GM18909 (cell line): ENCODE measurements at regions not wholly inside any gene's neighbourhood (a gene's known extent, or its start where the extent isn't known, plus 50 kb on each side); places are given as distances from the start of the nearest gene placed in this dataset.
A peak's percentile ranks its signal among the peaks of the same experiment; 100 is the strongest.
"Not testable (repeated sequence)": the region's sequence is repeated elsewhere in the genome, so short reads cannot be mapped to it uniquely, and the experiment has no call there.

Experiments
- ATAC-seq: cut with Tn5 transposase; IDR thresholded peaks from one replicate; pipeline ENCODE4 v1.9.1; 2021; ENCODE audit warnings: mild to moderate bottlenecking; ENCODE audit not compliant: unreplicated experiment, poor library complexity

DNA sequence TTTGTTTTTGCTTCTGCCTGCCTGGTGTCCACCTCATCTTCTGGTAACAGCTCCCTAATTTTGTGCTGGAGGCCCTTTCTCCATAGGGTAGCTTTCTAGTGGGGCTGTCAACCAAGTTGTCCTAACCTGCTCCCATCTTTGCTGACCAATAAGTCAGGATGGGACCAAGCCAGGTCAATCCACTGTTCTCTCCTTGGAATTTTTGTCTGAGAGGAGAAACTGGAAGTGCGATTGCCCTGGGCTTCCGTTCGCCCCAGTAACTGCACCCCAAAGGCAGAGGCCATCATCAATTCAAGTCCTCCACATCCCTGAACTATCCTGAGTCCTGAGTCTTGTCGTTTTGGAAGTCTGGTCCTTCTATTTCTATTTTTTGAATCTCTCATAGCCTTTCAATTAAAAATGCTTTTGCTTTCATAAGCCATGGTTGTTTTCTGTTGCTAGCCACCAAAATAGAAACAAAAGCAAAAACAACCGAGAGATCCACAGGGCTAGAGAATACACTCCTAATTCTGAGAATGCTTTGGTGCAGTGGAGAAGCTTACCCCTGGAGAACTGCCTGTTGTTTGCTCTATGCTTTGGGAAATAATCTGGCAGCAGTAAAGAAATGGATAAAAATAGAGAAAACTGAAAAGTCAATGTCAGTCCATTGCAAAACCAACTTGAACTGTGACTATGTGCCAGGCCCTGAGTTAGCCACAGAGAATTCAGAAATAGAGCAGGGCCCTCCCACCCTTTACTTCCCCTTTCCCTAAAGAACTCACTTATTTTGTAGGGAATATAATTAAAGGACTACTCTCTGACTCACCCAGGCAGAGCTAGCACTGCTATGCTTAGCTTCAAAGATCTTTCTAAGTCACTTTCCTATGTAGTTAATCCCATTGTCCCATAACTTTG lies 368.1 kb downstream of the CXCL12 start:
- ATAC-seq = no peak

DNA sequence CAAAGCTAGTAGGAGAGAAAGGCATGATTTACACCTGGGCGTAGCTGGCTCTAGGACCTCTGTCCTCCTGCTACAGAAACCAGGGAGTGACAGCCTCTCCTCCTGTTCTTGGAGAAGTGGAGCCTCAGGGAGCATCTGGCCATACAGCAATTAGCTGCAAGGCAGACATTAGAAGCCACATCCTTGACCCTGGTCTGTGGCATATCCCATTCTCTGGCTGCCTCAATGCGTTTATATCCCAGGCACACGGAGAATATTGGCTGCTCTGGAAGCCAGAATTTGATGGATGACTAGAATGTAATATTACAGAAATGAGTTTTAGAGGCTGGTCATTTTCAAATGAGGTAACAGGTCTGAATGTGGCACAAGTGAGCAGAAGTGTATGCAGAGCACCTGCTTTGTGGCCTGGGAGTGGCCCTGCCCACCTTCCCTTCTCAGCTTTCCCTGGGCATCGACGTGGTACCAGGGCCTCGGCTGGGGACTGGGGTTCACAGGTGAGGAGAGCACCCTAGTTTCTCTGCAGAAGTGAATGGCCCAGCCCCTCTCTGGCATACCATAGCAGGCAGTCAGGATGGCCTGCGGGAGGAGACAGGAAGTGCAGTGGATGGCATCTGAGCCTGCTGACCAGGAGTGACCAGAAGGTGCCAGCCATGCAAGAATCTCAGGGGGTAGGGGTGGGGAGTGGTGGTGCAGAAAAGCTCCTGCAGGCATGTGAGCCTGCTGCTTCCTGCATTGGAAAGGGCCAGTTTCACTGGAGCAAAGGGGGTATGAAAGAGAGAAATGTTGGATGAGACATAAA lies 367.2 kb upstream of the ZNF32 start:
- no peak for ATAC-seq

DNA sequence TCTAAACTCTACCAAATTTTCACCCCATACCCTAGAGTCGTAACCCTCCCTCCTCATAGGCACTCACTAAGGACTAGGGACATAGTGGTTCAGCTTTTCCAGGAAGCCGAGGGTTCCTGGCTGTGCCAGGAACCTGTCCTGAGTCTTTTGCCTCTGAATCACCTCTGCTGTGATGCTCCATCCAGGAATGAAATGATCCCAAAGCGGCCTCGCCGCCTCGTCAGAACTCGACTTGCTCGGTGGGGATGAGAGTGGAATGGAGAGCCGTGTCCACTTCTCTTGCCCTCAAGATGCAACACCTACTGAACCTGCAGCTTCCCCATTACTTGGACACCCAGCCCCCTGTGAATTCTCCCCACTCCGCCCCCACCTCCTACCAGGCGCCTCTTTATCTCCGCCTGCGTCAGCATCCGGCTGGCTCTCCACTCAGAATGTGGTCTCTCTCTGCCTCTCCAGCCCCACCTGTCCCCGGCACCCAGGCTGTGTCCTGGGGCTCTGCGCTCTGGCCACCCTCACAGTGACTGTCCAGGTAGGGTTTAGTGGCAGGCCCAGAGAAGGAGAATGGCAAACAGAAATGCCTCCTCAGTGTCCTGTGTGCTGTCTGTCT lies 366.1 kb upstream of the ZNF32 start:
- no peak for ATAC-seq

DNA sequence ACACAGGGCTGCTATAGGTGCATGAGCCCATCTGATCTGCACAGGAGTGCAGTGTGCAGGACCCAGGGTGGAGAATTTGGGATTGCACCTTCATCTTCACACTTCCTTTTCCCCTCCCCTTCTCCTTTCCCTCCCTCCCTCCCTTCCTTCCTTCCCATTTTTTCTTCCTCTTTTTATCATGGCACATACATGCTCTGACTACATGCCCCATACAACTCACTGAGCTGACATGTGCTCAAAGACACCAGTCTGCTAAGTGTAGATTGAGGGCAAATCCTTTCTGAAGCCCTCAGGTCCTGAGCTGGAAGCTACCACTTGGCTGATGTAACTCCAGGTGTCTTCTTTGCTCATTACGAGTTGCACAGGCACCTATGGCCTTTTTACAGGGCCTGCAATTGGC lies 365.3 kb upstream of the ZNF32 start:
- no peak for ATAC-seq

DNA sequence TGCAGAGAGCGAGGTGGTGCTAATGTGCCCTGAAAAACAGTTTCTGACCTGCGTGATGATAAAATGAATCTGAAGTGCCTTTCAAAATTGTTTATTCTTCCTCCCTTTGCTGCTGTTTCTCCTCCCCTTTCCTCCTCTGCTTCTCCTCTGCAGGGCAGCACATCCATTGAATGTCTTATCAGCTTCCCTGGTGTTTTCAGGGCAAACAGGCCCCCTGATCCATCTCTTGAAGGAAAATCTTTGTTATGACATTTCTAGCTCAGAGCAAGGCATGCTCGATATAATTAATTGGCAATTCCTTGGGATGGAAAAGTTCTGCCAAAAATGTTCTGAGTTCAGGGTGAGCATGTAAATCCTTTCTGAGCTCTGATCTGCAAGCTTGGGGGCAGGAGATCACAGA lies 364.2 kb upstream of the ZNF32 start:
- no peak for ATAC-seq

DNA sequence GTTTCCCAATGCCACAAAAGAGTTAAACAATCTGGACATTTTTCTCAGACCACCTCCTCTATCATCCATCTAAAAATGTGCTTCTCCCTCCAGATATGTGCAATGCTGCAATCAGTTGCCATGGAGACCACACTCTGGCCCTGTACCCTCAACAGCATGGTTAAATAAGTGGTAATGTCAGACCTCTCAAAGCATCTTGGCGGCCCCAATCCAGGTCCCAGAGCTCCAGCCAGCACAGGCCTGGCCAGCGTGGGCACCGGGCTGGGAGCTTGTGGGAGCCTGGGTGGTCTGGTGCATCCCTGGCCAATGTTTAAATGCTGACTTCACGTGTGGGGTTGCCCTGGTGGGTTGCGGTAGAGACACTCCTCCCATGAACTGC lies 362.9 kb upstream of the ZNF32 start:
- ATAC-seq = no peak

DNA sequence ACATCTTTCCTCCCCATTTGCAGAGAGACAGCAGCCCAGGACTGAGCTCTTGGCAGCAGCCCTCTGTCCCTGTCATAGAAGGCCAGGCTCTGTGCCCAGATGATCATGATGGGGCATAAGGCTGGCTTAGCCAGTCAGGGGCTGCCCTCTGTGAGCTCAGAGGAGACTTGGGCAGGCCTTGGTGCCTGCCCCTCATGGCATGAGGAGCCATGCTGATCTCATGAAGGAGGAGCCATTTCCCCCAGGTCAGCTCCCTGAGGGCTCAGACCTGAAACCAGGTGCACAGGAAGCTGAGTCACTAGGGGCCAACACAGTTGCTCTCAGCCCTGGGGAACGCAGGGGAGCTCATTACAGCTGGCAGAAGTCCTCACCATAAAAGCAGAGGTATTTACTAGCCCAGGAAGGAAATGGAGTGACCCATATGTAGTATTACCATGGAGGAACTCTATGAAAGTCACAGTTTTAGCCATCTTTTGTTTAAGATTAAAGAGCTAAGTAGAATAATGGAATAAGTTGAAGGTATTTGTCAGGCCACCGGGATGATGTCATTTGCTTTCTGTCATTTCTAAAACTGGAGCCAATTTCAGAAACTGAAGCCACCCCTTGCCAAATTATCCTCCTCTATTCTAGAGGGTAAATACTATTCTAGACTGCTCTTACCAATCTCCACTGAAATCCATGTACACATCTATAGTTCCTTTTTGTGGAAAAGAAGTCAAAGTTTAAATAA lies 362.4 kb upstream of the ZNF32 start:
- peak; percentile 96 for ATAC-seq

DNA sequence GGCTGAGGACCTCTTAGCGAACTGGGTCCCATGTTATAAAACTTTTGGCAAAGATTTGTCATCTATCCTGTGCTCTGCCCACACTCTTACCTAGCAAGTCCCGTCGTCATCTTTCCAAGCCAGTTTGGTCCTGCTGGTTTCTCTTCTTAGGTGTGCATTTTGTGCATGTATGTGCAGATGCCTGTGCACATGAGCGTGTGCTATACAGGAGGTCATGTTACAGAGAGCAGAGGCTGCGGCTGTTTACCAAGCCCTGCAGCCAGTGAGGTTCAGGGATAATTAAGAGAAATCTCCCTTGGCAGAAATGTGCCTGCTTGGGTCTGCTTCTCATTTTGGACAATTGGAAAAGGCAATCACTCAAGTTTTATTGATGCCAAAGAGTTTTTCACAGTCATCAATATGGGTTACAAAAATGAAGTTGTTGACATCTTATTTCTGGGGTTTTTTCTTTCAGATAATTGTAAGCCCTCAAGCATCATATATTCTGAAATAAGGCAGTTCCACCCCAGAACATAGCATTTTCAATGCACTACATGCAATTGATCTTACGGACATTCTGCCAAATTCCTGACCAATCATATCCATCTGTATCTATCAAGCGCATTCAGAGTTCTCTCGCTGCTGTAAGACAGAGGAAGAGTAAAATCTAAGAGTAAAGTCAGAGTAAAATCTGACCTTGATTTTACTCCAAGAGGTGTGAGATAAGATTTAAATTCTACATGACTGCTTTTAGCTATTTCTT lies 361.4 kb upstream of the ZNF32 start:
- ATAC-seq = no peak

DNA sequence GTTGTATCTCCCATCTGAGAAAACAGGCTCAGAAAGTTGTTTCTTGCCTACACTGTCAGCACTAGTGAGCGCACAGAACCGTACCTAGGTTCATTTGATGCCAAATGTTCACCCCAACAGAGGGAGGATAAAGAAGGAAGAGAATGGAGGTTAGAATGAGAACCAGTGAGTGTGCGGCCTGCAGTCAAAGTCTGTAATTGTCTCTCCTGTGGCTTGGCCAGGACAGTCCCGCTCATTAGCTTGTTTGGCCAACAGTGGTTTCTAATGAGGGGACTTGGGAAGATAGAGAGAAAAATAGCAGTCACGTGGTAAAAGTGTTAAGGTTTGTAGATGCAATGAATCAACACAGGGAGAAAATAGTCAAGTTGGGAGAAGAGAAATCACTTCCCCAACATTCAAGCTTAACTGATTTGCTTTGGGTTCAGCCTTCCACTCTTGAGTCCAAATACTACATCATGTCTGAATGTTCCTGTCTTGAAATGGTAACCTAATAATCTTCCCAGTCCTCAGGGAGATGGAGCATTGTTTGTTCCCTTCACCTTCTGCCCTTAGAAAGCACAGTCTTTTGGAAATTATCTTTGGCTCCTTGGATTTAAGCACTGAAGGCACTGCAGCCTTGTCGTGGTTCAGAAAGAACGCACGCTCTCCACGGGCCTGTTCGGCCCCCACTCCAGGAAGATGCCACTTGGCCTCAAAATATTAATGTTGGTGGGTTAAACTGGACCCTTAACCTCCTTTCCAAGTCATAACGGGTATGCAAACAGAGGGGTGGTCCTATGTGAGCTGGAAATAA lies 360.4 kb upstream of the ZNF32 start:
- no peak for ATAC-seq

DNA sequence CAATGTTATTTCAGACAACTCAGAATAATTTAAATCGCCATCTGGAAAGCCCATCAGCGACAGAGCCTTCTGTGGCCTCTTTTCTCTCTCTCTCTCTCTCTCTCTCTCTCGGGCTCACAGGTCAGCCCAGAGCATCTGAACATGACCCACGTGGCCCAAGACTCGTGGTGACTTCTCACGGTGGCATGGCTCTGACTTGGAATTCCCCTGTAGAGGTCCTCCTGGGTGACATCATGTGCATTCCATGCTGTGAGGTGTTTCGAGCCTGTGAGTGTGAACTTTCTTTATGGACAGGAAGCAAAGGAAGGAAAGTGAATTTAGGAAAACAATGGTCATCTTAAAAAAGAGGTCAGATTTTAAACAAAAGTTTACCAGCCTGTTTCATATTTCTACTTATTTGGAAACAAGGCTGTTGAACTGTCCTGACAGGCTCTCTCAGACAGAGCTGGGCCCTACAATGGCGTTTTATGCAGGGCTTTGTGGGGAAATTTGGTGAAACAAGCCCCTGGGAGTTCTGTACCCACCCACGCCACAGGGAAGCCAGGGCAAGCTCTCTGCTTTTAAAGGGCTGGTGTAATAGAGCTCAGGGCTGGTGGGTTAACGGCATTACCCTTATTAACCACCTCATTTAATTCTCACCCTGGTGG lies 359.7 kb upstream of the ZNF32 start:
- peak; percentile 40 for ATAC-seq

DNA sequence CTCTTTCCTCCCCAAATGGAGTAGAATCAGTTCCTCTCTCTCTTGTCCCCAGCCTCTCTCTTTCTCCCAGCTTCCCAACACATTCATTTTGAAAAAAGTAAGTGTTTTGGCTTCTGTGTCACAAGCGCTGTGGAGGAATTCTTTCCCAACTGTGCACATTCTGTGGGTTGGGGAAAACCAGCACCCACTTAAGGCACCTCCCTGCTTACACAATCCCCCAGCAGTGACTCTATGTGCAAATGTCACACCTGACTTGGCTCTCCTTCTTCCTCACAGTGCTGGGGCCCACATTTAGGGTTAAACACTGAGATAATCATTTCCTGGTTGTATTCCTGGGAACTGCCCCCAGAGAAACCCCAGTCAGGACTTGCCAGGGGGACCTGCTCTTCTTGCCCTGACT lies 358.1 kb upstream of the ZNF32 start:
- no peak for ATAC-seq

DNA sequence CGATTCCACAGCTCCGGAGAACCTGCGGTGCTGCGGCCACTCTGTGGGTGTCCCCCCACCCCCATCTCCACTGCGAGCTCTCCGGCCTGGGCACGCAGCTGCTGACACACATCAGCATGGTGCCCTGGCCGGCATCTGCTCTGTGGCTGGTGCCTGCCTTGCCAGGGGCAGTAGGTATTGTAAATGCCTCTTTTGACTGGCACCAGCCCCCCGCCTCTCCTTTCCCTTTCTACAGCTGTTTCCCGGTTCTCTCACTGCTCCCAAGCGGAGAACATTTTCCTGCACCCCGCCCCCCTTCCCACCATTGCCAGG lies 357.1 kb upstream of the ZNF32 start:
- no peak for ATAC-seq

DNA sequence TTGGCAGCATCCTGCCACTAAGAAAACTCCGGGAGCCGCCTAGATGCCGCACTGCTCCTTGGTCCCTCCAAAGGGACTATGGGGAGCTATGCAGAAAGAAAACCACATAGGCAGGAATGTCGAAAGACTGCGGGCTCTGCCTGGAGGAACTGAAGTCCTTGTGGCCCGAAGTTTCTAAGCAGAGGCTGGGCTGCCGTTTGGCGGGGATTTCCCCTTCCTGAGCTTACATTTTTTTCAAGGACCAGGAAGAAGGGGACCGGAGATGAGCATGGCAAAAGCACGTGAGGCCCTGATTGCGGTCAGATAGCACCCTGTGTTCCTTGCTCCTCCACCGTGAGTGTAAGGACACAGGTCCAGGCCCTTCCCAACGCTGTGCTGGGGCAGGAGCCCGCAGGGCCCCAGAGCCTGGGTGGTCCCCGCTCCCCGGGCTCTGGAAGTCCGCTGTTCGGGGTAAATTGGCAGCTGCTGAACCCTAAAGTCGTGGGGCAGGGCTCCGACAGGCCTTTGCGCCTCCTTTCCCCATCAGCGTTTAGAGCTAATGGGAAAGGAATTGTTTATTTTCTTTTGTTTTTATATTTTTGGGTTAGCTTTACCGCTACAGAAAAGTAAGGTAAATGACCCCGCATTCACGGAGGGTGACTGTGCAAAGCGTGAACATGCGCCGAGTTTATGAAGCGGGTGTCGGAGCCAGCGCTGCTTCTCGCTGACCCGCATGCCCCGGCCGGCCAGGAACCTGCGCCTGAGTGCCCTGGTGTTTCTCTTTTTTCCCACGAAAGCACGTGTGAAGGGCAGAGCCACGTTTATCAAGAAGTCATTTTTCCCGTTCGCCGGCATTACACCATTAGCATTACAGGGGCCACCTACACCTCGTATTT lies 356.5 kb upstream of the ZNF32 start:
- no peak for ATAC-seq

DNA sequence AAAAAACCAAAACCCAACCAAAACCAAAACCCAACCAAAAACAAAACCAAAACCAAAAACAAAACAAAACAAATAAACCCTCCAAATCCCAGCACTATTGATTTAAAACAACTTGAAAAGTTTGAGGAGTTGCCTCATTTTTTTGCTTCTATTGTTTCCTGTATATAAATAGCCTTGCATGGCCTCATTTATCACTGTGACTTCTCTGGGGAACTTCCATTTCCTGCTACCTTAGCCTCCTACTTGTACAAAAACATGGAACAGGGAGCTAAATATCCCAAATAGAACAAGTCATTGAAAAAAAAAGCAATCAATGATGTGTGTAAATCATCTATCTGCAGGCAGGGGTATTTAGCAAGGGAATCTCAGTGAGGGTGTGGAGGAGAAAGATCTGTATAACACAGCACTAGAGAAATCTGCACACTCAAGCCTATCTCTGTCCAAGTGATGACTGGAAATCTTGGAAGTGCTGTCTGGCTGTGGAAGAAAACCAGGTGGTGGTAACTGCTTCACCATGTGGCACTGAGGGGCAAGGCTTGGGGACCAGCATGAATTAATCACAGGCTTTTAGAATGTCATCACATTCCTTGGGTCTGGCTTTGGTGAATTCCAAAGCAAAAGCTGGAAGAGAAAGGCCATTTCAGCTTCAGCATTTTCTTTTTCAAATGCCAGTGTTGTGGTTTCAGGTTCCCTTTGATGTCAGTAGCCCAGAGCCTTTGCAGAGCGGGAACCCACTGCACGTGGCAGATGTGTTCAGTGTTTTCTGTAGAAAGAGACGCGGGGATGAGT lies 349.5 kb upstream of the ZNF32 start:
- no peak for ATAC-seq

DNA sequence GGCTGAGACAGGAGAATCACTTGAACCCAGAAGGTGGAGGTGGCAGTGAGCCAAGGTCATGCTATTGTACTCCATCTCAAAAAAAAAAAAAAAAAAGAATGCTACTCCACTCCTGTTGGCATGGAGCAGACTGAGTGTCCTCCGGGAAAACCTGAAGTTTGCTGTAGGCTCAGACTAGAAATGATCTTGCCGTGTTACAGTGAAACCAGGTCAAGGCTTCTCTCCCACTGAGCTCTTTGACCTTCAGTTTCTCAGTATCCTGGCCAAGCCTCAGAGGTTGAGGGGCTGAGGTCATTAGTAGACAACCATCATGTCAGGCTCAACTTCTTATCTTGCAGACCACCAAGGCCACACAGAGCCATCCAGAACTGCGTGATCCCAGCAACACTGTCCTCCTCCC lies 348.6 kb upstream of the ZNF32 start:
- ATAC-seq = no peak

DNA sequence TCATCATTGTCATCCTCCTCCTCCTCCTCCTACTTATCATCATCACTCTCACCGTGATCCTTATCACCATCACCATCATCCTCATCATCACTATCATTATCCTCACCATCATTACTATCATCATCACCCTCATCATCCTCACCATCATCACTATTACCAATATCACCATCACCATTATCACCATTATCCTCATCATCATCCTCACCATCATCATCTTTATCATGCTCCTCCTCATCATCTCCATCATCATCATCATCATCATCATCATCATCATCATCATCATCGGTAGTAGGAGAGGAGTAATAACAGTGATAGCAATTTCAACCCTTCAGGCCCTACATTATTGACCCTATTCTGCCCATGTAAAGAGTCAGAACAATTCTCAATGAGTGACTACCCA lies 345.9 kb upstream of the ZNF32 start:
- no peak for ATAC-seq

DNA sequence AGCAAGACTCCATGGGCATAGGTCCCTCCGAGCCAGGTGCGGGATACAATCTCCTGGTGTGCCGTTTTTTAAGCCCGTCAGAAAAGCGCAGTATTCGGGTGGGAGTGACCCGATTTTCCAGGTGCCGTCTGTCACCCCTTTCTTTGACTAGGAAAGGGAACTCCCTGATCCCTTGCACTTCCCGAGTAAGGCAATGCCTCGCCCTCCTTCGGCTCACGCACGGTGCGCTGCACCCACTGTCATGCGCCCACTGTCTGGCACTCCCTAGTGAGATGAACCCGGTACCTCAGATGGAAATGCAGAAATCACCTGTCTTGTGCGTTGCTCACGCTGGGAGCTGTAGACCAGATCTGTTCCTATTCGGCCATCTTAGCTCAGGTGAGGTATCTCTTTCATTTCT lies 344.1 kb upstream of the ZNF32 start:
- ATAC-seq = not testable (repeated sequence)
